NCI-H446 (cell line): ENCODE measurements at regions not wholly inside any gene's neighbourhood (a gene's known extent, or its start where the extent isn't known, plus 50 kb on each side); places are given as distances from the start of the nearest gene placed in this dataset.

Experiments used
- DNase-seq, 2 experiments: peaks; one replicate each; lab custom pipeline; 2025; lab: John Stamatoyannopoulos, UW

DNA sequence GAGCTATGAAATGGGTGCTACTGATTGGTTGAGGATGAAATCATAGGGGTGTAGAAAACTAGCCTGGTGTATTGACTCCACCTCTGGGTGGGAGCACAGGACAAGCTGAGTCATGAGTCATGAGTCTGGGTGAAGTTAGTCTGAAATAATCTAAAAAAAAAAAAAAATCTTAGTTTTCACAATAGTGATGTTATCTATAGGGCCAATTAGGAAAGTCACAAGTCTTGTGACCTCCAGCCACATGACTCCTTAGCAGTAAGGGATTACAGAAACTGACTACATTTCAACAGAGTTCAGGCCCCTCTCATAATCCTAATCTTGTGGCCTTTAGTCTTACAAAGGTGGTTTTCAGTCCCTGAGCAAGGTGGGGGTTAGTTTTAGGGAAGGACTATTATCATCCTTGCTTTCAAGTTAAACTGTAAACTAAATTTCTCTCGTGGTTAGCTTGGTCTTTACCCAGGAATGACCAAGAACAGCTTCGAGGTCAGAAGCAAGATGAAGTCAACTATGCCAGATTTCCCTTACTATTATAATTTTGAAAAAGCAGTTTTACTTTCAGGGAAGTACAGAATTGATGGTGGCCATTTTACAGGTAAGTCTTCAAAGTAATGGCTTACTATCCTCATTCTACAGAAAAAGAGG is 338.0 kb upstream of the GYPC start:
- no peak for DNase-seq

DNA sequence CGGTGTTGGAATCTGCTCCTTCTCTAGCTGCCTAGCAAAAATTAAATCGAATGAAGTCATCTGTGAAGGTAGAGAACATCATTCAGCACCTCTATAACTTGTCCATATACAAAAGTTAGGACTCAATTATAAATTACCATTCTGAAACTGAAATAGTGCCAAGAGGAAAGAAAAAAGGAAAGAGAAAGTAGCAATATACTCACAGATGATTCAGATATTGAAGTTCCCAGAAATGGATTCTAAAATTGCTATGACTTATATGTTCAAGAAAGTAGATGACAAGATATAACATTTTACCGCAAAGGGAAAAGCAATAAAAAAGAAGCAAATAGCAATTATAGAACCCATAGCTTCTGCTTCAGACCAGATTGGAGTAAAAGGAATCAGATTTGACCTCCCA is 333.6 kb upstream of the GYPC start:
- DNase-seq = no peak

DNA sequence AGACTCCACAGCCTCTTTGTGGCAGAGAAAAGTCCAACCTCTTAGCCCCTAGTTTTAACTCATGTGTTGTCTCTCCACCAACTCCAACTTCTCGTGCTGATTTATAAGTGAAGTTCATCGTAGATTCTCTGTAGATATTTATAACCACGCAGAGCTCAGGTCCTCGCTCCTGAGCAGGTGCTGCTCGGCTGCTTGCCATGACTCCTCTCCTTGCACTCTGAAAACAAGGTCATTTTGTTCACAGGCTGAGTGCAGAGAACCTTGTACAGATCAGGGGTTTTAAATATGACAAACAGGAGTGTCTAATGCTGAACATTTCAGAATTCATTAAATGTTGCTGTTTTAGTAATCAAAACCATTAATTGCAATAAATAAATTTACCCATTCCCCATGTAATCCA is 330.8 kb upstream of the GYPC start:
- no peak for DNase-seq

DNA sequence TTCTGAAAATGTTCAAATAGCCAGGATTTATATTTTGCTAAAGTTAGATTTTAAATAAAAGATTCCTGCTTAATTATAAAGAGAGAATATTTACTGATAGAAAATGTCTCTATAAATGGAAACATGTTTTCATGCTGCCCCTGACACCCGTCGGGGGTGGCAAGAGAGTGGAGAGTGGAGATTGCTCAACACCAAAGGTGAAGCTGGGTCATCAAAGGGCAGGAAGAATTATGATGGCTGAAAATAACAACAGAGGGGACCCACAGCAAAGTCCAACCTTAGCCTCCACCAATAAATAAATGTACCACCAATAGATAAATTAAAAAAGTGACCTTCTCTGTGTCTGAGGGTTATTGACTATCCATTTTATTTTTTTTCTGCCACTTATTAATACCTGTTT is 326.8 kb upstream of the GYPC start:
- no peak for DNase-seq

DNA sequence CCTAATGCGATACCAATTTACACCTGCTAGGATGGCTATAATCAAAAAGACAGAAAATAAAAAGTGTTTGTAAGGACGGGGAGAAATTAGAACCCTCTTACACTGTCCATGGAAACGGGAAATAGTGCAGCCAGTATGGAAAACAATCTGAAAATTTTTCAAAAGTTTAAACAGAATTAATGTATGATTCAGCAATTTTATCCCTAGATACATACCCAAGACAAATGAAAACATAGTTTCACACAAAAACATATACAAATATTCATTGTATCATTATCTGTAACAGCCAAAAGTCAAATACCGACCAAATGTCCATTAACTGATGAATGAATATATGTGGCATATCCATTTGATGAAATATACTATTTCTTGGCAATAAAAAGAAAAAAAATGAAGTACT is 313.5 kb upstream of the GYPC start:
- no peak for DNase-seq

DNA sequence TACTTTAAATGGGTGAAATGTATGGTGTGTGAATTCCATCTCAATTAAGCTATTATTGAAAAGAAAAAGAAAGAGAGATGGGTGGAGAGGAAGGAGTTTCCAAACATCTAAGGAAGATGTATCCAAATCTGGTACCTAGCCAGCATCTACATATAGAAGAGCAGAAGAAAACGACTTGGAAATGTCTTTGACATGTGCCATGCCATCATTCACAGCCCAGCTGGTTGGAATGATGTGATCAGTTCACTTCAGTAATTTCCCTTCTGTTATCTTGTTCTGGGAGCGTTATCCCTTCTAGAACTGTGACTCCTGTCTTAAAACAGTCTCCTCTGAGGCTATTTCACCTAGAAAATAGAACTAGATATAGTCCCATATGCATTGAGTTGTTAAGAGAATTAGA is 312.8 kb upstream of the GYPC start:
- no peak for DNase-seq

DNA sequence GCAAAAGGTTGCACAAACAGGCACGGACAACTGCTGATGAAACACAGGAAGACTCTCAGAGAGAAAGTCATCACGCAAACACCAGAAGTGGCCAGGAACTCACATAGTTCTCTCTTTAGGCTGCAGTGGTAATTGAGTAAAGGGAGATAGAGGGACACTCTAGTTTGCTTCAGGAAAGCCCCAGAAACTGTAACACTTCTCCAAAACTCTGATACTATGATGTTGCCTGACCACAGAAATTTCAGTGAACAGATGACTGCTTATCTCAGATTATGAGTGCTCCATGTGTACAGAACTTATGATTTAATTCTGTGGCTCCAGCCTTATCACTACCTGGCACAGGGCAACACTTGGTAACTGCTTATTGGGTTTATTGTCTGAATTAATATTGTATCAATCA is 311.5 kb upstream of the GYPC start:
- DNase-seq = no peak

DNA sequence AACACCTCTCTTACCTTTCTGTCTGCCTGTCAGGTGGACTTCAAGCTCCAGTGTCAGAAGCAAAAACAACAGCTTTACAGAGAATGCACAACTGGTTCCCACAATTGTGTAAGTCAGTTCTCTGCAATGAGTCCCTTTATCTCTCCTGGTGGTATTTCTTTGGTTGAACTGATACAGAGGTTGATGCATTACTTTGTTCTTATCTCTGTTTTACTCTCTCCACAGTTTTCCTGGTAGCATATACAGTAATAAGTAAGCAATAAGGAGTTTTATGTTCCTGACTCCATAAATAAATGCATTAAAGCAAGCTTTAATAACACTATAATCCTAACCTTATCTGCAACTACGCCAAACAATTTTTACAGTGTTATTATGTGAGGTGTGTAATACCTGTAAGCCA is 310.3 kb upstream of the GYPC start:
- DNase-seq = no peak

DNA sequence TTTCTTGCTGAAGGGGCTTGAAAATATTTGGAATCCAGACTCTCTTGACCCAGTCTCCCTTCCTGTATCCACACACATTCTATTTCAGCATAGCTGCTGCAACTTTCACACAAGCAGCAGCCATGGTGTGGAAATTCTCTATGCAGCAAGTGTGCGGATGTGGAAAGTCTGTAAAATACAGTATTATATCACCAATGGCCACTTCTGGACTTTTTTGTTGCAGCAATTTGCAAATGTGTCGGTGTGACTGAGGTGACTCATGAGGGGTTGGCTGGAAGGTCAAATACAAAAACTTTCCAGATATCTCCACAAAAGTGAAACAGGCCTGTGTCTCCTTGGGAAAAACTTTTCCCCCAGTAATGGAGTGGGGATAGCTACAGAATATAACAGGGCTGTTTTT is 299.3 kb upstream of the GYPC start:
- no peak for DNase-seq

DNA sequence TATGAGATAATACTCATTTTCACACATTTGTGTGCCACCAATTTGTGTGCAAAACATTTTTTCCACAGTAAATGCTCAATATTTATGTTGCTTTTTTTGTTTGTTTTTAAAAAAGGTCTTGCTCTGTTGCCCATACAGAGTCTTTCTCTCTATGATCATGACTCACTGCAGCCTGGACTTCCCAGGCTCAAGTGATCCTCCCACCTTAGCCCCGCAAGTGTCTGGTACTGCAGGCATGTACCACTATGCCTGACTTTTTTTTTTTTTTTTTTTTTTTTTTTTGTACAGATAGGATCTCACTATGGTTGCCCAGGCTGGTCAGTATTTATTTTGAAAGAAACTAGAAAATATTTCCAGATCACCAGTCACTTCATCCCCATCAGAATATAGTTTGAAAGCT is 297.8 kb upstream of the GYPC start:
- no peak for DNase-seq

DNA sequence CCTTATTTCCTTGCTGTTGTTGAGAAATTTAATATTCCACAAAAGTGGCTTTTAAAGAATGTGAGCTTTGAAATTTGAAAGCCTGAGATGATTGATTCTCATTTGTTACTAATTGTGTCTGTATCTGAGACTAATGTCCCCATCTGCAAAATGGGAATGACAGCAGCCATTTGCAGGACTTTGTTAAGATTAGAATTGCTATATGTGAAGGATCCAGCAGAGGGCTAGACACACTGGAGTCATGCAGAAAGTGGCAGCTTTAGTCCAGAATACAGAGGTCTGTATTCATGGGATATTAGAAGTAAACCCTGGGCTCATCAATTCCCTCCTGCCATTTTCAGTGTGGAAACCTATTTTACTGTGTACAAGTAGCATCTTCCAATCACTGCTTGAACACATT is 296.5 kb upstream of the GYPC start:
- DNase-seq = peak in 1 of 2 experiments; percentile 2

DNA sequence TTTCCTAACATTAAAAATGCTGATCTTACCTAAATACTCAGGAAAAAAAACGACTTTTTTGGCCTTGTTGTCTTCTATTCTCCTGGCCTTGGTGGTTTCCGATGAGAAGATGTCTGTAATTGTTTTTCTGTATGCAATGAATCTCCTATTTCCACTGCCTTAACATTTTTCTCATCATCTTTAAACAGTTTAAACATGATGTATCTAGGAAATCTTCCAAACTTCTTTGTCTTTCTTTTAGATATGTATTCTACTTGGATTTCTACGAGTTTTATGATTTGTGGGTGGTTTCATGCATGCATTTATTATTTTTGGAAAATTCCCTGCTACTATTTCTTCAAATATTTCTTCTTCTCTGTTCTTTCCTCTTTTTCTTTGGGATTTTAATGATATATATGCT is 288.6 kb upstream of the GYPC start:
- DNase-seq = no peak

DNA sequence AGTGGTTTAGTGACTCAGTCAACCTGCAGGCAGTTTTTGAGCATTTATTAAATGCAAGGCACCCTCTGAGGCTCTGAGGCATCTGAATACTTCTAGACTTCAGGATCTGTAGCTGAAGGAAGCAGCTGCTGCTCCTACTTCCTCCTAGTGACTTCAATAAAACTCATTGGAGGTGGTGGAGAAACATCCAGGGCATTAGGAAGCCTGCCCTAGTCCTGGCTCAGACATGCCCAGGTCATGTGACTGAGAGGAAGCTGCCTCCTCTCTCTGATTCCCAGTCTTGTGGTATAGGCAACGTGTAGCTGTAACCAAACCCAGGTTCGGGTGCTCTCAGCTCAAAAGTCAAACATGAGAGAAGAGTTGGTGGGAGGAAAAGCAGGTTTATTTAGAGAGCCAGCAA is 287.2 kb upstream of the GYPC start:
- DNase-seq = no peak

DNA sequence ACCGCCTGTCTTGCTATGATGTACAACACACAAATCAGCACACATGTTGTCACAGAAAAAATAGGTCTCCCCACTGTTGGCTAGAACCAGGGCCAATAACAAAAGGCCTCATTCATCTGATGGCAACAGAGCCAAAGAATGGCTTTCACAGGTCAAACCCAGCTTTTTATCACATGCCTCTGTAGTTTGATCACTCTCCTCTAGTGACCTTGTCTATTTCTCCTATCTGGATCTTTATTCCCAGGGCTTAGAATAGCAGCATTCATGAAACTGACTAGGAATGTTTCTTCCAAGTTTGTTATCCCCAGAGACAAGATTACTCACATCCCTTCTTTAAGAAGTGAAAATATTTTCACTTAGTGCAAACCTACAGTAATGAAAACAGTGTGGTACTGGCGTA is 285.8 kb upstream of the GYPC start:
- no peak for DNase-seq

DNA sequence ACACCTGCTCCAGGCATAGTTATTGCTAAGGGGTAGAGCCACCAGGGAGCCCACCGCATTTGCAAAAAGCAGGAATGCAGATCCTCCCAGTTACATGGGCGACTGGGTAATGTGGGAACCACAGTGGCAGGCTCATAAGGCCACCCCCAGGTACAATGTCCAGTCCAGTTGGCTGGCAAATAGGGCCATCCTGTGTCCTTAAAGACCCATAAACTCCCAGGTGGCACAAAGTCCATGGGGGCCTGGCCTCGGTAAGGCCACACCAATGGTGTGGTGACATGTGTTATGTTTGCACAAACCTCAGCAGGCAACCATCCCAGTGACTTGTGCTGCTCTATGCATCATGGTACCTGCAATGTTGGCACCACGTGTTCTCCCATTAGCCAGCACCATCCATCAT is 283.6 kb upstream of the GYPC start:
- no peak for DNase-seq

DNA sequence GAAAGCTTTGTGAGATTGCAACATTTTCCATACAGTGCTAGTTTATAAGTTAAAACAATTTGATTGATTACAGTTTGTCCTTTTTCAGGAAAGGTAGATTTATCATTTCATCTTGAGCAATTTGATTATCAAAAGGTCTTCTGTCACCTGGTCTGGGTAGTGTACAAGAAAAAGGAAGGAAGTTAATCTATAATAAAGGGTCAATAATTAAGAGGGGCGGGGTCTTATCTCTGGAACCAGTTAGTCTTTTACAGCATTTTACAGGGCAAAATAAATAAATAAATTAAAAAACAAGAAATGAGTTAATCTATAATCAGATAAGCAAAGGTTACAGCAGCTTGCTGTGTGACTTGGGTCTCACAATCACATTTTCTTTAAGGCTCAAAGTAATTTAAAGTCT is 277.8 kb upstream of the GYPC start:
- no peak for DNase-seq

DNA sequence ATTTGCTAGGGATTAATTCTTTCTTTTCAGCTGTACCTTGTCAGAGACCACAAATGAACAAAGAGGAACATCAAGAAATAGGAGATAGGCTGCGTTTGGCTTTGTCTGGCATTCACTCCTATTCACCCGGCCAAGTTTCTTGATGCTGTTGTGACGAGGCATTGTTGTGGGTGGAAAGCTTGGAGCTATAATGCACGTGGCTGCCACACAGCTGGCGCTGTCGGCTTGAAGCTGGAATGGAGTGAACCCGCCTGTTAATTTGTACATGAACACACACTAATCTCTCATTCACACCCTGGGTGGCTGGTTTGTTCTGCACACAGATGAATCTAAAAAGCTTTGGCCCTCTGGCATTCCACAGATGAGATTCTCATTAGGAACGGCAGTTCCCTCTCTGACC is 274.9 kb upstream of the GYPC start:
- no peak for DNase-seq

DNA sequence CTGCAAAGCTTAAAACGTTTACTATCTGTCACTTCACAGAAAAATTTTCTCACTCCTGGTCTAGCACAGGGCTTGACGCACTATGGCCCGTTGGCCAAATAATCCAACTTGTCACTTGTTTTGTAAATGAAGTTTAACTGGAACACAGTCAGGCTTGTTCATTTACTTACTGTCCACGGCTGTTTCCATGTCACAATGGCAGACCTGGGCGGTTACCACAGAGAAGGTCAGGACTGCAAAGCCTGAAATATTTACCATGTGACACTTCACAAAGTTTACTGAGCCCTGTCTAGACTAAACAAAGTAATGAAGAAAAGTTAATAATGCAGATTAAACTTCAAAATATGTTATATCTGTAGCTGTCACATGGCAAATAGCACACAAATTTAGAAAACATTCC is 273.0 kb upstream of the GYPC start:
- no peak for DNase-seq

DNA sequence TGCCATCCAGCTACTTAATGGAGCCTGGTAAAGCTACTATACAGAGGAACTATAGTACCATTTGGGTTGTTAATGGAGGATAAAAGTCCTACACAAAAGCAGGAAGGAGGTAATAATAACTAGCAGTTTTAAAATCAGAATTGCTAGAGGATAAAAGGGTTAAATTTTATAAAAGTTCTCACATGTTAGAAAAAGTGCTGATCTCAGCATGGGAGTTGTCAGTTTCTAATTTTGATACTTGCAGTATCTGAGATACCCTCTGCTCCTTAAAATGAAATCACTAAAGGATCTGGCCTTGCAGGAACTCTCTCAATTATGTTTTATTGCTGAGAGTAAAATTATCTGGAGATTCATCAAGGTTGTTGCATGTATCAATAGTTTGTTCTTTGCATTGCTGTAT is 272.2 kb upstream of the GYPC start:
- DNase-seq = no peak

DNA sequence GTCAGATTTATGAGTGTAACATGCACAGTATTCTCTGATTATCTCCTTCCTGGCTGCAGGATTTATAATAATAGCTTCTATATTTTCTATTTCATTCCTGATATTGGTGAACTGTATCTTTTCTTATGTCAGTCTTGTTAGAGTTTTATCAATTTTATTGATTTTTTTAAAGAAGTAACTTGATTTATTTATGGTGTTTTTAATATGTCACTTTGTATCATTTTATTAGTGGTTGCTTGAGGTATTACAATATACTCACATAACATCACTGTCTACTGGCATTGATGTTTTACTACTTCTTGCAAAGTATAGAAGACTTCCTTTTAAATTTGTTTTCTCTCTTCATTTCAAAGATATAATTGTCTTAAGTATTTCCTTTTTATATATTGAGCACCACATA is 270.5 kb upstream of the GYPC start:
- DNase-seq = no peak

DNA sequence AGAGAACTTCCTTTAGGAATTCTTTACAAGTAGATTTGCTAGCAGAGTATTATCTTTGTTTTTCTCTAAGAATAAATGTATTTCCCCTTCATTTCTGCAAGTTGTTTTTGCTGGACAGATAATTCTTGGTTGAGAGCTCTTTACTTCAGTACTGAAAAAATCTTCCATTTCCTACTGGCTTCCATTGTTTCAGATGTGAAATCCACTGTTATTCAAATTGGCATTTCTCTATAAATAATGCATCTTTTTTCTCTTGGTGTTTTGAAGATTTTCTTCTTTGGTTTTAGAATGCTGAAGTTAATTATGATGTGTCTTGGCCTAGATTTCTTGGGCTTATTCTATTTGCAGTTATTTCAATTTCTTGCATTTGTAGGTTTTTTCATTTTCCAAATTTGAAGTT is 270.0 kb upstream of the GYPC start:
- DNase-seq = no peak

DNA sequence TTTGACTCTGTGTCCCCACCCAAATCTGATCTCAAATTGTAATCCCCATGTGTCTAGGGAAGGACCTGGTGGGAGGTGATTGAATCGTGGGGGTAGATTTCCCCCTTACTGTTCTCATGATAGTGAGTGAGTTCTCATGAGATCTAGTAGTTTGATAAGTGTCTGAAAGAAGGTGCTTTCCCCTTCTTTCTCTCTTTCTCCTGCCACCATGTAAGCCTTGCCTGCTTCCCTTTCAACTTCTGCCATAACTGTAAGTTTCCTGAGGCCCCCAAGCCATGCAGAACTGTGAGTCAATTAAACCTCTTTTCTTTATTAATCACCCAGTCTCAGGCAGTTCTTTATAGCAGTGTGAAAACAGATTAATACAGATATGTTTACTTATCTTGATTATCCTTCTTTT is 266.5 kb upstream of the GYPC start:
- no peak for DNase-seq

DNA sequence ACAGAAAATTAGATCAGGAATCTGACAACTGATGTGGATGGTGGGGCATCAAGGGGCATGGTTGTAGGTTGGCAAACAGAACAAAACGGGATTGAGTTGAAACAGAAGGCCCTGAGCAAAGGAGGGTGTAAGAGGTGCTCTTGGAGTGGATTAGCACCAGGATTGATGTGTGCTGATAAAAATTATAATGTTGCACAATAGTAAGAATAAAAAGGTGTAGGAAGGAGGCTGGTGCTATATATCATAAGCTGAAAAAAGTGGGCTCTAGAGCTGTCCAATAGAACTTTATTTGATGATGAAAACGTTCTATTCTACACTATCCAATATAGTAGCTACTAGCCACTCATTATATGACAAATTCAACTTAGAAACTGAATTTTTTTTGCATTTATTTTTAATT is 263.1 kb upstream of the GYPC start:
- DNase-seq = no peak

DNA sequence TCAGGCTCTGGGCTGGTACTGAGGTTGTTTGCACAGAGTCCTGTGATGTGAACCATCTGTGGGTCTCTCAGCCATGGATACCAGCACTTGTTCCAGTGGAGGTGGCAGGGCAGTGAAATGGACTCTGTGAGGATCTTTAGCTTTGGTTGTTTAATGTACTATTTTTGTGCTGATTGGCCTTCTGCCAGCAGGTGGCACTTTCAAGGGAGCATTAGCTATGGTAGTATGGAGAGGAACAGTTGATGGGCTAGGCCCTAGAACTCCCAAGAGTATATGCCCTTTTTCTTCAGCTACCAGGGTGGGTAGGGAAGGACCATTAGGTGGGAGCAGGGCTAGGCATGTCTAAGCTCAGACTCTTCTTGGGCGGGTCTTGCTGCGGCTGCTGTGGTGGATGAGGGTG is 257.0 kb upstream of the GYPC start:
- DNase-seq = no peak

DNA sequence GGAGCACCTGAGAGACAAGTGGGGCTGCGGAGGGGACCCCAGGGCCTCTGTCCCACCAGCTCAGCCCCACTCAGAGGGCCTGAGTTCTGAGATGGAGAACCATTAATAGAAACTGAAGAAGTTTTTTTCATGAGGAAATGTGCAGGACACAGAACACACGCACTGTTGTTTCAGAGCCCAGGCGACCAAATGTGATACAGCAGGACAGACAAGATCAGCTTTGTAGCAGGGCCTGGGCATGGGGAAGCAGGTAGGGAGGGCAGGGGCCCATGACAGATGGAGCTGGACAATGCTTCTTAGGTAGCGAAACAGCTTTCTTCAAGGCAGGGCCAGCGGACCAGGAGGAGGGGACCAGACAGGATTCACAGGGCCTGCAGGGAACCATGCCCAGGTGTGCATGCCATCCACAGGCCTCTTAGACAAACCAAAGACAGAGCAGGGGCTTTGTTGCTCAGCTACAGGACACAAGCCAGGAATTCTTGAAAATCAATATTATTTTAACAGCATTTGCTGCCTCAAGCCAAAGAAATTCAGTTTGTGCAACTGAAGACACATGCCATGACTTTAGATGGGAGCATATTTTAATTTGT is 252.8 kb upstream of the GYPC start:
- no peak for DNase-seq
